OCI-LY3 (cell line): ENCODE measurements at regions not wholly inside any gene's neighbourhood (a gene's known extent, or its start where the extent isn't known, plus 50 kb on each side); places are given as distances from the start of the nearest gene placed in this dataset.

Experiments used
- CTCF ChIP-seq: fragments of 200-600, 300-600 bp; sonication (generic); IDR thresholded peaks from 2 replicates; pipeline ENCODE4 v1.5.1; 2014; ENCODE audit warnings: antibody characterized with exemption, low read length, low read depth
- EZH2phosphoT487 ChIP-seq: fragments of 200-600 bp; shearing (Covaris generic); IDR thresholded peaks from 2 replicates; pipeline ENCODE4 v1.6.1; 2018; ENCODE audit warnings: antibody characterized with exemption, mixed run types, low read depth

GRCh38 chr17:36705874-36706731 lies 104.7 kb downstream of the MRM1 start:
- TF ChIP-seq CTCF (peak; percentile 72), EZH2phosphoT487 (no peak)
